IPS-18c (cell line): ENCODE measurements at regions not wholly inside any gene's neighbourhood (a gene's known extent, or its start where the extent isn't known, plus 50 kb on each side); places are given as distances from the start of the nearest gene placed in this dataset.

Experiments
- H3K4me3 ChIP-seq: 2 replicates; pipeline ENCODE4 v1.7.0; 2013; ENCODE audit warnings: low read depth, mild to moderate bottlenecking, low read length, moderate library complexity; ENCODE audit not compliant: insufficient read depth
- H3K9me3 ChIP-seq: one replicate; pipeline ENCODE4 v1.6.1; 2013; ENCODE audit warnings: mild to moderate bottlenecking, low read length, moderate library complexity; ENCODE audit not compliant: control insufficient read depth, insufficient read depth

DNA sequence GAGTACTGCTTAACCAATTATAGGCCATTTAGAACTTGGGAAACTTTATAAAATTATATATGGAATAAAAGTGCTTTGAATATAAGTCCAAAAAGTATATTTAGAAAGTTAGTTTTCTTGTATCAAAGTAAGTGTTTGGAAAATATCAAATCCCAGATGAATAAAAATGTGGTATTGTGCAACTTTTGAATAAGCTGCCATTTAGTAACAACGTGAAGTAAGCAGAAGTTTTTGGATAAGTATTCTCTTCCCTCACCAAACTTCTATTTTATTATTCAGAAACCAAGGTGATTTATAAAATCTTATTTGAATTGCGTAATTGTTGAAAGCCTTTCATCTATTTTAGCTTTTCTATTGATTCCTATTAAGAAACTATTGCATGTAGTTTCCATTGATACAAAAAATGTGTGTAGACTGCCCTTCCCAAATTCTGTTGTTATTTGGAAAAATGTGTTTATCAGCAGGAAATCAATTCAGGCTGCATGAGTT is 806.2 kb downstream of the NSUN3 start:
- no peak overlapping the region for H3K4me3 ChIP-seq
- peaks cover 3% of the 10 kb centered on the region for H3K9me3 ChIP-seq

DNA sequence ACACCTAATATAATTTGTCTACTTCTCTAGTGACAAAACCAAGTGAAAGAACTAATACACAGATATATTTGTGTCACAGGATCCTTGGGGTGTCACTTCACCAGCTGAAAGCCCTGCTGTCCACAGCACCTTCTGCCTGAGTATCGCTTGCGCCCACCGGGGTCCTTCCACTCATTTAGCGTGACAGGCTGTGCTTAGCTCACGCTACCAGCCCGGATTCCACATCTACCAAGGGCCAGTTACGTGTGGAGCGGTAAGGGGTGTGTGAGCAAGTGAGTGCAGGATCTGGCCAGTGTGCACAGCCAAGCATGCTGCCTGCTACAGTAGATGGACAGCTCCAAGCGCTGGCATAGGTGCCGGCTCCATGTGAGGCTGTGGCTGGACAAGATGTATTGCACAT is 810.9 kb downstream of the NSUN3 start:
- Histone ChIP-seq H3K9me3 (peaks cover 6% of the 10 kb centered on the region), H3K4me3 (no peak overlapping the region)

GRCh38 chr3:94875149-94875548 is 812.3 kb downstream of the NSUN3 start:
- peaks cover 6% of the 10 kb centered on the region for H3K9me3 ChIP-seq
- H3K4me3 ChIP-seq = peak overlapping the region; percentile 6; the same call in 1 of the 2 replicates

DNA sequence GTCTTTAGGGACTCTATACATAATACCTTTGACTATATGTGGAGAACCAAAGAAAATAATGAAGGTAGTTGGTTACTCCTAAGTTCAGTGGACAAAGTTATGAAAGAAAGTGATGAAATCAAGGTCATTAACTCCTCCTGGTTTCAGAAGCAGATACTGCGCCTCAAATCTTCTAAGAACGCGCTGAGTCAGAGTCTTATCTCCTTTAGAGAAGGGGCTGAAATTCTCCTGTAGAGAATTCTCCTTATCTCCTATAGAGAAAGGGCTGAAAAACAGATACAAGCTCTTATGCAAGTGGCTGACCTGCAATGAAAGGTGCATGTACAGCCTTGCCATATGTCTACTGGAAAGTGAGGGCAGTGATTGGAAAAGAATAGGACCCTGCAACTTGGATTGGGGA is 824.2 kb downstream of the NSUN3 start:
- no peak overlapping the region for H3K4me3 ChIP-seq
- H3K9me3 ChIP-seq = no peaks in the 10 kb centered on the region

DNA sequence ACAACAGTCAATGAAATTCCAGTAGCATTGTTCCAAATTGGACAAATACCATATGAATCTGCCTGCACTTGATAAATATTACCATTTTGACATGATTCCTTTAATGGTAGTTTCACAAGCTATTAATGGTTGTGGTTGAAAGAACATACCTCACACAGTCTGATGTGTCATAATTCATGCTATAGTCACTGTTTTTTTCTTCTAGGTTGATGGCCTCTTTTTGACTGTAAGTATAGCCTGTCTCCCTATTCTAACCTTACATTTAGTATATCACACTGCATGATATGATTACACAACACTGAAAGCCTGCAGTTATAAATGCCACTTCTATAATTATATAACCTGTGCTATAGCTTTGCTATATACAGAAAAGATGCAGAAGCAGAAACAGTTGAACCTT is 834.1 kb downstream of the NSUN3 start:
- no peaks in the 10 kb centered on the region for H3K9me3 ChIP-seq
- H3K4me3 ChIP-seq = no peak overlapping the region

DNA sequence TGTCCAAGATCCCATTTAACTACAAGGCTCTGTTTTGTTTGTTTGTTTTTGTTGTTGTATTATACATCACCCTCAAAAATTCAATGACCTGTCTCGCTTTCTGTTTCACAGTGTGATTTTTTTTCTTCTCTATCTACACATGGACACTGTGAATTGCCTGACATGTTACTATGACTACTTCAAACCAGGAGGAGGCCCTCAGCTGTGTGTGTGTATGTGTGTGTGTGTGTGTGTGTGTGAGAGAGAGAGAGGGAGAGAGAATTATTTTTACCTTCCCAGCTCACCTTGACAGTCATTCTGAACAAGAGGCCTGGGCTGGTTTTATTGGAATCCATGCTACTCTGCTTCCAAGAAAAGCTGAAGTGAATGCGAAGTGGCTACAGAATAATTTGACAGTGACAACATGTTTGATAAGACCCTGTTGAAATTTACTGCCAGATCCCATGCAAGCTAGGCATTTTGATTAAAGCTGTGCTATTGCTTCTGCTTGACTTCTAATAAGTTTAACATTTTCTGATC is 841.4 kb downstream of the NSUN3 start:
- H3K4me3 ChIP-seq = no peak overlapping the region
- no peaks in the 10 kb centered on the region for H3K9me3 ChIP-seq

GRCh38 chr3:94909726-94910125 is 846.9 kb downstream of the NSUN3 start:
- no peak overlapping the region for H3K4me3 ChIP-seq
- no peaks in the 10 kb centered on the region for H3K9me3 ChIP-seq

DNA sequence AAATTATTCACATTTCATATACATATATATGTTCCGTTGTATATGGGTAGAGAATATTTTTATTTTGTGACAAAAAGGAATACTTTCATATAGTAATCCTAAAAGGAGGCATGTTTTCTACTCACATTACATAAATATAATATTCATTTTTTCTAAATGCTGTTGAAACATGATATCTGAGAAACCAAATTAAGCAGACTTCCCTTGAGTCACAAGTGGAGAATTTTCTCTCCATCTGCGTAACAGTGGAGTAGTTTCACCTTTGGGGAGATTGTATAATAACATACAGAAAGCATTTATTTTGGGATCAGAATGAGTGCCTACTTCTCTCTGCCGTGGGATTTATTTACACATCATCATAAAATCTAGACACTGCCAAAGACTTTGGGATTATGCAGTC is 849.8 kb downstream of the NSUN3 start:
- no peak overlapping the region for H3K4me3 ChIP-seq
- H3K9me3 ChIP-seq = no peaks in the 10 kb centered on the region

- Histone ChIP-seq H3K9me3 (no peaks in the 10 kb centered on the region), H3K4me3 (no peak overlapping the region)
Observed at GRCh38 chr3:94927175-94927574, 864.3 kb downstream of the NSUN3 start.

DNA sequence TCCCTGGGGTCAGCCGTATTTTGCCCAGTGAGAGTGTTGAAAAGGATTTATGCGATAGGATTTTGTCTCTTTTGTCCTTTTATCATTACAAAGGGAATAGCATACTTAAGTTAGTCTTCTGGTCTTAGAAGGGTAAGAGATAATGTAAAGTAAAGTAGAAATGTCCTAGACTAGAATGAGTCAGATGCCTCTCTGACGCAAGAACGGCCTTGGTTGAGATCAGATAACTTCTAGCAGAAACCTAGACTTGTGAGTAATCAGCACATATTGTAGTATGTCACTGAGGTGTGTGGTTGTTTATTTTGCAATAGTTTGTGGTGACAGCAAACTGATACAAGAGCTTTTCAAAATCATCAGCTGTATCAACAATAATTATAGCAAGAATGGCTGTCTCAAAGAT is 866.1 kb downstream of the NSUN3 start:
- Histone ChIP-seq H3K4me3 (no peak overlapping the region), H3K9me3 (no peaks in the 10 kb centered on the region)

- H3K9me3 ChIP-seq = no peaks in the 10 kb centered on the region
Observed at GRCh38 chr3:94935738-94936580, 873.1 kb downstream of the NSUN3 start.

GRCh38 chr3:94937980-94938379 is 875.1 kb downstream of the NSUN3 start:
- no peak overlapping the region for H3K4me3 ChIP-seq

More at GRCh38 chr3:94935738-94936580, 873.1 kb downstream of the NSUN3 start:
- H3K4me3 ChIP-seq = no peak overlapping the region

DNA sequence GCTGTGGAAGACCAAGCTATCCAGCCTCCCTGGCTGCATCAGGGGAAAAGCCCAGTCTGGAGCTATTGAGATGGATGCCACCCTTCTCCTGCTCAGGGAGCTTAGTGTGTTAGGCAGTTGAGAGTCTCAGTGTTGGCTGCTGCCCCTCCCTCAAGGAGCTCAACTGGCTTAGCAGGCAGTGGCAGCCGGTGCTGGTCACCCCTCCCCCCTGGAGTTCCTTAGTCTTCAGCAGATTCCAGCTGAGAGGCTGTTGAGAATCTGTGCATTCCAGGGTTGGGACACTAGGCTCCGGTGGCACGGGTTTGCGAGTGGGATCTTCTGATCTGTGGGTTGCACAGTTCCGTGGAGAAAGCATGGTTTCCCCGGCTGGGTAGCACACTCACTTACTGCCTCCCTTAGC is 883.8 kb downstream of the NSUN3 start:
- H3K9me3 ChIP-seq = peaks cover 6% of the 10 kb centered on the region
- no peak overlapping the region for H3K4me3 ChIP-seq

More at GRCh38 chr3:94937980-94938379, 875.1 kb downstream of the NSUN3 start:
- peaks cover 4% of the 10 kb centered on the region for H3K9me3 ChIP-seq

DNA sequence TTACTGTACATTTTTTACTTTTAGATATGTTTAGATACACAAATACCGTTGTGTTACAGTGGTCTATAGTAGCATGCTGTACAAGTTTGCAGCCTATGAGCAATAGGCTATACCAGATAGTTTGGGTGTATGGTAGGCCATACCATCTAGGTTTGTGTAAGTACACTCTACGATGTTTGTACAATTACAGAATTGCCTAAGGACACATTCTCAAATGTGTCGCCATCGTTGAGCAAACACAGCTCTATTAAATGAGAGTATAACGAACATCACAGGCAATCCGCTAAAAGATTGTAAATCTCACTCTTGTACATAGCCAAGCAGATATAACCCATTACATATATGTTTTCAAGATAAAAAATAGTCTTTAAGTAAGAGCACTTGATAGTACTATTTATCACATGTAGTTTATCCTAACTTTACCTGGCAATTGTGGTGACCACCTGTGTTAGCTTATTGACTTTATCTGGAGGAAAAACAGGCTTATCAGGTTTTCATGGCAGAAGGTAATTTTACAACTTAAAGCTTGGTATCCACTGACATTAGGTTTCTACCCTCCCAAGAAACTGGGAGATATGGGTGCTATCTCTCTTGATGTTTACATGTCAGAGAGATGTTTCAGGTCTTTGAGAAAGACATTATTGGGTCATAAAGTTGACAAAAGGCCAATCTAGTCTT is 898.7 kb downstream of the NSUN3 start:
- no peak overlapping the region for H3K4me3 ChIP-seq
- no peaks in the 10 kb centered on the region for H3K9me3 ChIP-seq

GRCh38 chr3:94965867-94966475 is 903.1 kb downstream of the NSUN3 start:
- Histone ChIP-seq H3K4me3 (no peak overlapping the region), H3K9me3 (no peaks in the 10 kb centered on the region)

DNA sequence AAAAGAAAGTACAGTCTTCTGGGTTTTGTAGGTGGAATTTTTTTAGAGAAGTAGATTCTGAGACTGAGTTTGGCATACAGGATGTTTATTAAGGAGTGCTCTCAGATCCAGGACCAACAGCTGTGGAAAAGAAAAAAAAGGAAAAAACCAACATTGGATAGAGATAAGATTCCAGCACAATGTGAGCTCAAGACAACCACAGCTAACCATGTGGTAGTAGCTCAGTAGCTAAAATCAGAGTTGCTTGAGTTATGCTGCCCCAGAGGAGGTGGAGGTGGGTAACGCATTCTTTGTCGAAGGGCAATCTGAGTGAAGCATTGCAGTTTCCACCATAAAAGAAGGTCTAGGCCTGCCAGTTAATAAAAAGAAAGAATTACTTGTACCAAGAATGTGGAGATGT is 904.3 kb downstream of the NSUN3 start:
- no peak overlapping the region for H3K4me3 ChIP-seq
- no peaks in the 10 kb centered on the region for H3K9me3 ChIP-seq

DNA sequence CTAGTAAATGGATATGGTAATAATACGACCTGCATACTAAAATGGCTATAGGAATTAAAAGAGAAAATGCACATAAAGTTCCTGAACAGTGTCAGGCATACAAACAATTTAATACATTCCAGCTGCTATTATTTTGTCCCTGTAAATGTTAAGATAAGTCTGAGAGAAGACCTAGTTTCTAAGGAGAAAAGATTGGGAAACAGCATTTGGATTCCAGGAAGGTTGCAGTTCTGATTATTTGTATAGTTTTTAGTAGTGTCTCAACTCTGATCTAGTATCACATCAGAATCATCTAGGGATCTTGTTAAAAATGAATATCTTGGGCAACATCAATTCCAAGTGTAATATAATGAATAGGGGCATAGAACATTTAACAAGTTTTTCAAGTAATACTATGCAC is 905.7 kb downstream of the NSUN3 start:
- Histone ChIP-seq H3K4me3 (no peak overlapping the region), H3K9me3 (no peaks in the 10 kb centered on the region)

- no peaks in the 10 kb centered on the region for H3K9me3 ChIP-seq
- H3K4me3 ChIP-seq = no peak overlapping the region
Observed at GRCh38 chr3:94972066-94972465, 909.2 kb downstream of the NSUN3 start.
